ENCODE measurements at regions not wholly inside any gene's neighbourhood (a gene's known extent, or its start where the extent isn't known, plus 50 kb on each side); places are given as distances from the start of the nearest gene placed in this dataset.

- DNase-seq (ENCODE audit: low spot score): no peak
Measured at GRCh38 chr6:1123386-1124375, 188.2 kb upstream of the FOXQ1 start.

- no peak for DNase-seq (ENCODE audit: low spot score)
Measured at GRCh38 chr6:1122083-1122482, 189.8 kb upstream of the FOXQ1 start.

- no peak for DNase-seq (ENCODE audit: low spot score)
Measured at GRCh38 chr6:1118287-1118647, 193.6 kb upstream of the FOXQ1 start.

- DNase-seq (ENCODE audit: low spot score): no peak
Measured at GRCh38 chr6:1117530-1118286, 194.2 kb upstream of the FOXQ1 start.

DNA sequence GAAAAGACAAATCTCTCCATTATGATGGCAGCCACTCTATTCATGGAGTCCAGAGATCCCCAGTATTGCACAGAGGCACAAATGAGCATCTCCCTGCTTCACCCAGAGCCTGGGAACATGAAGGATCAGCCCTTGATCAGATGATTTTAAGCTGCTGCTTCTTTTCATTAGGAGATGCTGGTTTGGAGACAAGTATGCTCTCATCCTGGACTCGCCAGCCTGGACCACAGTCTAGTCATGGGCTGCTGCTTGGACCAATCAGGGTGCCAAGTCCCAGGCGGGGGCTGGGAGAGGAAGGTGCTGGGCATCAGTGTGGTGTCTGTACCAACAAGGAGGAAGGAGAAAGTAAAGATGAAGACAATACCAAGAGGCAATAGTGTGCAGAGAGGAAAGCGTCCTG, 195.7 kb upstream of the FOXQ1 start:
- no peak for DNase-seq (ENCODE audit: low spot score)

DNA sequence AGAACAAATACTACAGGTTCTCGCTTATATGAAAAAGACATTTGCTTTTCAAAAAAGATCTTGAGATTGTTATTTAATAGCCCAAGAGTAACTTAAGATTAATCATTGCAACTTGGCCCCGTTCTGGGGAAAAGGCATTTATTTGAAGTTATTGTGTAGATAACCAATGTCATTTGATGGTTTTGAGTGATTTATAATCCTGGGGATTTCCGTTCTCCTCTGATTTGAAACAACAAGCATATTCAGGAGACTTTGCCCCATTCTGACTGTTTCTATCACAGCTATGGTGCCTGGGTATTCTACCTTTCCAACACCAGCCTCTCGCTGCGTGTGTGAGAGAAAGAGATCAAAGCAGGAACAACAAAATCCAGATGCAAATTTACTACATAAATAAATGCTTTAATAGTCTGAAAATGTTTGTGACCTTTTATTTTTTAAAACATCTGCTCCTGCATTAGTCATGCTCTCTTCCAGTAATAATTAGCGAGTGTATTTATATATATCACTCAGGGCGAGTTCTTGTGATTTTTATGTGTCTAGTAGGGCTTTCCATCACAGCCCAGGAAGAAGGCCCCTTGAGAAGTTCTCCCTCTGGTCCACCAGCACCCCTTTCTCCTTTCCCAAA, 197.9 kb upstream of the FOXQ1 start:
- DNase-seq (ENCODE audit: low spot score): no peak

GRCh38 chr6:1111361-1111760, 200.5 kb upstream of the FOXQ1 start:
- no peak for DNase-seq (ENCODE audit: low spot score)

GRCh38 chr6:1110941-1111349, 201.0 kb upstream of the FOXQ1 start:
- DNase-seq (ENCODE audit: low spot score): no peak

DNA sequence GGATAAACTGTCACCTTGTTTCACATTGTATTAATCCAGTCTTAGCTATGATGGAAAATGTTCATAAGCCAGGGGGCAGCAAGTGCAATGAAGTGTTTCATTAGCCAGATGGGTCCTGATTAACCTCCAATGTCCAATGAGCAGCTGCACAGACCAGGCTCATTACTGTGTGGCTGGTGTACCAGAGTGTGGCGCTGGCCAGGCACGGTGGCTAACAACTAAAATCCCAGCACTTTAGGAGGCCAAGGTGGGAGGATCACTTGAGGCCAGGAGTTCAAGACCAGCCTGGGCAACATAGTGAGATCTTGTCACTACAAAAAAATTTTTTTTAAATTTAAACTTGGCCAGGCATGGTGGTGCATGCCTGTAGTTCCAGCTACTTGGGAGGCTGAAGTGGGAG, 201.7 kb upstream of the FOXQ1 start:
- DNase-seq (ENCODE audit: low spot score): no peak

DNA sequence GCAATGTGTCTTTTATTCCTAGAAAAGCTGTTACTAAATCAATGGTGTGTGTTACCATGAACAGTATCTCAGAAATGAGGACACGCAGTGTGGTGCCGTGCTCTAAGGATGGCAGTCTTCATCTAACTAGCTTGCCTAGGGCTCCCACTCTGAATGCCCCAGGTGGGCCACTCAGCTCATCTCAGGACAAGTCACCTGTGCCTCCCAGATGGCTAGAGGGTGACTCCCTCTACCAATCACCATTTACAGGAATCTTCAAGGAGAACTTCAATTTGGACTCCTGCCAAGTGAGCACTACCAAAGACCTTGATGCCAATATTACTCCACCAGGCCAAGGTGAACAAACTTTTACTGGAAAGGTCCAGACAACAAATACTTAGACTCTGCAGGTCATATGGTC, 202.8 kb upstream of the FOXQ1 start:
- no peak for DNase-seq (ENCODE audit: low spot score)

DNA sequence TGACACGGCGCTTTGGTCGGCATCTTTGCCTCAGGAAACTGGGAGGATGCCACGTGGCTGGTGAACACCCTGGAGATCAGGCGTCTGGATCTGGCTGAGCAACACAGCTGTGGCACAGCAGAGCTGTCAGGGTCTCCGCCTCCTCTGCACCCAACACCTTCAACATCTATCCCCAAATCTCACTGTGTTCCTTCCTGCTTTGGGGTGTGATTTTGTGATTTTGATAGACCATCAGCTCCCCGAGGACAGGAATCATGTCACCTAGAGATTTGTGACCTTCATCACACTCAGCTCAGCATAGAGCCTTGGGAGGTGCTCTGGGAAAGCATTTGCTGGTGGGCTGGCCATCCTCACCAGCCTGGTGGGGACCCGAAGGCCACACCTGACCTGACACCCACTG, 203.7 kb upstream of the FOXQ1 start:
- no peak for DNase-seq (ENCODE audit: low spot score)

- no peak for DNase-seq (ENCODE audit: low spot score)
Measured at GRCh38 chr6:1107578-1107977, 204.3 kb upstream of the FOXQ1 start.

- no peak for DNase-seq (ENCODE audit: low spot score)
Measured at GRCh38 chr6:1105833-1106400, 206.0 kb upstream of the FOXQ1 start.

GRCh38 chr6:1104988-1105670, 206.8 kb upstream of the FOXQ1 start:
- DNase-seq (ENCODE audit: low spot score): no peak

- DNase-seq (ENCODE audit: low spot score): no peak
Measured at GRCh38 chr6:1103945-1104623, 207.8 kb upstream of the FOXQ1 start.

GRCh38 chr6:1103021-1103420, 208.9 kb upstream of the FOXQ1 start:
- DNase-seq (ENCODE audit: low spot score): no peak

GRCh38 chr6:1100269-1100668, 211.6 kb upstream of the FOXQ1 start:
- DNase-seq (ENCODE audit: low spot score): no peak

DNA sequence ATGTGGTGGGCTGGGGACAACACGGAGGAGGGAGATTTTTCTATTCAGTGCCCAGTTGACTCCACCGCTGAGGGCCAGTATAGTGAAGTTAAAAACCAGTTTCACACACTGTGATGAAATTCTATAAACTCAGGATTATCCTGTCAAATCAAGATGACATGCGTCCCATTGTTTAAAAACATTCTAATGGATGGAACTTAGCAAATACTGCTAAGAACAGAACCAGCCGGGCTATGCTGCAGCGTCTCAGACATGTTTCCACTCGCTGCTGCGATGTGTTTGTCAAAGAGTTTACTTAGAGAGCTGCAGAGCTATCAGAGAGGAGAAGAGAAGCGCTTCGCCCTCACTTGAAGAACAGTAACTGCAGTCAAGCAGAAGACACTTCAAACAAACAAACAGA, 212.6 kb upstream of the FOXQ1 start:
- no peak for DNase-seq (ENCODE audit: low spot score)

- no peak for DNase-seq (ENCODE audit: low spot score)
Measured at GRCh38 chr6:1096967-1097765, 214.7 kb upstream of the FOXQ1 start.

DNA sequence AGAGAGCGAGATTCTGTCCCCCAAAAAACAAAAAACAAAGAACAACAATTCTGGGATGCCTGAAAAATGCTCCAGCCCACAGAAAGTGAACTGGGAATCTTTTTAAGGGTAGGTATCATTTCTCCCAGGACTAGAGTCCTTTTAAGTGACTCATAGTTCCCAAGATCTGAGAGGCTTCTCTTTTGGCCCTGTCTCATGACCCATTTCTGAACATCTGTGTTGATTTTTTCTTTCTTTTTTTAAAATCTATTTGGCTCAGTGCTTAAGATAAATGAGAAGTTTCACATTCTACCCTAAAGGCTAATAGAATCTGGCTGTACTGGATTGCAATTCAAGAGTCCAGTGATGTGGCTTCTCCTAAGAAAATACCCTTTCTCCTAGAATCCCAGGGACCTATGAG, 217.6 kb upstream of the FOXQ1 start:
- DNase-seq (ENCODE audit: low spot score): no peak

Data from ureter (tissue), 1 donor.